Neural progenitor cell (in vitro differentiated cells): ENCODE measurements at regions not wholly inside any gene's neighbourhood (a gene's known extent, or its start where the extent isn't known, plus 50 kb on each side); places are given as distances from the start of the nearest gene placed in this dataset.

Source experiments
- DNase-seq: peaks from one replicate; pipeline ENCODE4 v3.0.0-alpha.2; 2016; ENCODE audit warnings: low spot score
- H2AFZ ChIP-seq: fragments of 200-600 bp; sonication (generic); replicated peaks from 2 replicates; pipeline ENCODE4 v1.6.1; 2016; ENCODE audit warnings: antibody characterized with exemption
- H3F3A ChIP-seq: fragments of 200-600 bp; sonication (generic); 2 replicates; pipeline ENCODE4 v1.6.1; 2016; ENCODE audit warnings: antibody characterized with exemption, low read depth
- H3K27ac ChIP-seq: fragments of 200-600 bp; sonication (generic); 2 replicates; pipeline ENCODE4 v1.5.1; 2016; ENCODE audit warnings: mild to moderate bottlenecking
- H3K27me3 ChIP-seq: fragments of 200-600 bp; sonication (generic); 2 replicates; pipeline ENCODE4 v1.6.1; 2016; ENCODE audit warnings: mild to moderate bottlenecking, moderate library complexity
- H3K36me3 ChIP-seq: fragments of 200-600 bp; sonication (generic); 2 replicates; pipeline ENCODE4 v1.5.1; 2016
- H3K4me1 ChIP-seq: fragments of 200-600 bp; sonication (generic); 2 replicates; pipeline ENCODE4 v1.6.1; 2016; ENCODE audit warnings: mixed run types
- H3K4me2 ChIP-seq: fragments of 200-600 bp; sonication (generic); 2 replicates; pipeline ENCODE4 v1.6.1; 2016
- H3K4me3 ChIP-seq: fragments of 200-600 bp; sonication (generic); 2 replicates; pipeline ENCODE4 v1.5.1; 2016
- H3K79me2 ChIP-seq: fragments of 200-600 bp; sonication (generic); 2 replicates; pipeline ENCODE4 v1.6.1; 2016; ENCODE audit warnings: low read depth
- H3K9ac ChIP-seq: fragments of 200-600 bp; sonication (generic); 2 replicates; pipeline ENCODE4 v1.6.1; 2016
- H3K9me3 ChIP-seq: fragments of 200-600 bp; sonication (generic); 2 replicates; pipeline ENCODE4 v1.5.1; 2016; ENCODE audit warnings: low read depth
- H4K20me1 ChIP-seq: fragments of 200-600 bp; sonication (generic); 2 replicates; pipeline ENCODE4 v1.6.1; 2016; ENCODE audit warnings: low read depth
- H3K27ac Mint-ChIP-seq: 3 replicates; pipeline ENCODE4 v1.8.0; 2021; ENCODE audit warnings: mixed read lengths
- H3K27me3 Mint-ChIP-seq: 2 replicates; pipeline ENCODE4 v1.8.0; 2022; ENCODE audit warnings: low read depth, mild to moderate bottlenecking, inconsistent platforms, moderate library complexity, mixed read lengths; ENCODE audit not compliant: insufficient read depth
- H3K36me3 Mint-ChIP-seq: 3 replicates; pipeline ENCODE4 v1.8.0; 2021; ENCODE audit warnings: mixed read lengths
- H3K4me1 Mint-ChIP-seq: 3 replicates; pipeline ENCODE4 v1.8.0; 2021; ENCODE audit warnings: mixed read lengths
- H3K4me3 Mint-ChIP-seq: 3 replicates; pipeline ENCODE4 v1.8.0; 2021; ENCODE audit warnings: mild to moderate bottlenecking, moderate library complexity, mixed read lengths
- H3K9me3 Mint-ChIP-seq: 3 replicates; pipeline ENCODE4 v1.8.0; 2020; ENCODE audit warnings: mixed read lengths
- CTCF ChIP-seq: fragments of 200-600 bp; sonication (generic); IDR thresholded peaks from 2 replicates; pipeline ENCODE4 v1.5.1; 2017; ENCODE audit warnings: antibody characterized with exemption, mild to moderate bottlenecking
- EZH2 ChIP-seq: fragments of 200-600 bp; sonication (generic); IDR thresholded peaks from 2 replicates; pipeline ENCODE4 v1.6.1; 2017; ENCODE audit warnings: antibody characterized with exemption, mild to moderate bottlenecking, moderate library complexity
- EZH2phosphoT487 ChIP-seq: fragments of 200-600 bp; sonication (generic); IDR thresholded peaks from 2 replicates; pipeline ENCODE4 v1.6.1; 2017; ENCODE audit warnings: antibody characterized with exemption

- H3F3A ChIP-seq, result no peaks in the 10 kb centered on the region
- Mint-ChIP-seq H3K9me3 (no peaks in the 10 kb centered on the region), H3K36me3 (no peaks in the 10 kb centered on the region), H3K4me3 (no peak overlapping the region), H3K27me3 (peaks cover 5% of the 10 kb centered on the region), H3K27ac (no peak overlapping the region), H3K4me1 (peaks cover 7% of the 10 kb centered on the region)
- peaks cover 8% of the 10 kb centered on the region for H3K4me1 ChIP-seq
- no peak overlapping the region for H3K9ac ChIP-seq
- H3K27ac ChIP-seq, result no peak overlapping the region
- no peak for DNase-seq
- no peaks in the 10 kb centered on the region for H4K20me1 ChIP-seq
- TF ChIP-seq CTCF (no peak), EZH2 (no peak), EZH2phosphoT487 (no peak)
- no peaks in the 10 kb centered on the region for H3K36me3 ChIP-seq
- no peak overlapping the region for H3K4me3 ChIP-seq
- no peak overlapping the region for H2AFZ ChIP-seq
- no peaks in the 10 kb centered on the region for H3K79me2 ChIP-seq
- no peaks in the 10 kb centered on the region for H3K9me3 ChIP-seq
- no peaks in the 10 kb centered on the region for H3K27me3 ChIP-seq
- no peak overlapping the region for H3K4me2 ChIP-seq
These were observed 80.6 kb downstream of the TEX51 start for GRCh38 chr2:126979039-126980003.

GRCh38 chr2:126981476-126981875, 82.8 kb downstream of the TEX51 start:
- Histone ChIP-seq H4K20me1 (no peaks in the 10 kb centered on the region), H3K27ac (no peak overlapping the region), H3K4me1 (peaks cover 2% of the 10 kb centered on the region), H3K79me2 (no peaks in the 10 kb centered on the region), H3K9ac (no peak overlapping the region), H2AFZ (no peak overlapping the region), H3K4me3 (no peak overlapping the region), H3K27me3 (no peaks in the 10 kb centered on the region), H3F3A (no peaks in the 10 kb centered on the region), H3K36me3 (no peaks in the 10 kb centered on the region), H3K9me3 (no peaks in the 10 kb centered on the region), H3K4me2 (no peak overlapping the region)
- Mint-ChIP-seq H3K9me3 (peaks cover 1% of the 10 kb centered on the region), H3K36me3 (no peaks in the 10 kb centered on the region), H3K27me3 (peaks cover 5% of the 10 kb centered on the region), H3K4me1 (no peaks in the 10 kb centered on the region), H3K27ac (no peak overlapping the region), H3K4me3 (no peak overlapping the region)
- DNase-seq, result no peak
- no peak for TF ChIP-seq CTCF
- no peak for TF ChIP-seq EZH2phosphoT487
- TF ChIP-seq EZH2, result no peak

- no peaks in the 10 kb centered on the region for H3K9me3 ChIP-seq
- no peaks in the 10 kb centered on the region for H4K20me1 ChIP-seq
- DNase-seq, result no peak
- H3K4me2 ChIP-seq, result no peak overlapping the region
- TF ChIP-seq CTCF (no peak), EZH2phosphoT487 (no peak), EZH2 (no peak)
- no peaks in the 10 kb centered on the region for H3K79me2 ChIP-seq
- no peaks in the 10 kb centered on the region for H3K36me3 ChIP-seq
- Mint-ChIP-seq H3K9me3 (peaks cover 6% of the 10 kb centered on the region), H3K27ac (no peak overlapping the region), H3K27me3 (peaks cover 5% of the 10 kb centered on the region), H3K36me3 (no peaks in the 10 kb centered on the region), H3K4me3 (no peak overlapping the region), H3K4me1 (no peaks in the 10 kb centered on the region)
- H3K27me3 ChIP-seq, result no peaks in the 10 kb centered on the region
- H3K4me1 ChIP-seq, result no peaks in the 10 kb centered on the region
- no peak overlapping the region for H2AFZ ChIP-seq
- H3K4me3 ChIP-seq, result no peak overlapping the region
- H3K9ac ChIP-seq, result no peak overlapping the region
- no peak overlapping the region for H3K27ac ChIP-seq
- no peaks in the 10 kb centered on the region for H3F3A ChIP-seq
These were observed 84.2 kb downstream of the TEX51 start for GRCh38 chr2:126982935-126983334.
